ENCODE measurements at regions not wholly inside any gene's neighbourhood (a gene's known extent, or its start where the extent isn't known, plus 50 kb on each side); places are given as distances from the start of the nearest gene placed in this dataset.

DNA sequence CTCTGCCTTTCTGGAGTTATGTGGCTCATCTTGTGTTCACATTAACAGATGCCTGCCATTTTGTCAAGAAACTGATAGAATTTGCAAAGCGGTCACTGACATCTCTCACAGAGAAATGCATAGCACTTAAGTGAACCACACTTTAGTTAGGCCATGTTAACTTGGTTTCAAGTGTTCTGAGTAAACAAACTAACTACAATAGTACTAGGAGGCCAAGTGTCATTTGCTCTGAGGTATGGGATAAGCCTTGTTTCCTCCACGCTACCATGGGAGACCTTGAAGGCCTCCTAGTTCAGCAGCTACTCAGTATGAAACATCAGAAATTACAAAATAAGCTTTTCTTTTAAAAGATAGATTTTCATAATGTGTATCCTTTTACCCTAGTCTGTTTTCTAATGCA is 143.5 kb upstream of the MARCKS start:
- TF ChIP-seq CTCF (IDR thresholded peaks at IDR 0.05; ENCODE audit: low read length) = no peak
- no peak for TF ChIP-seq EZH2 (optimal IDR thresholded peaks at IDR 0.05; ENCODE audit: low read depth, low read length)
- no peak for TF ChIP-seq EZH2phosphoT487 (IDR thresholded peaks at IDR 0.05; ENCODE audit: low read length)

All from MM.1S (cell line).